HG02642 (cell line): ENCODE measurements at regions not wholly inside any gene's neighbourhood (a gene's known extent, or its start where the extent isn't known, plus 50 kb on each side); places are given as distances from the start of the nearest gene placed in this dataset.

Experiments used
- ATAC-seq: cut with Tn5 transposase; IDR thresholded peaks from one replicate; pipeline ENCODE4 v1.9.1; 2021; ENCODE audit warnings: mild to moderate bottlenecking; ENCODE audit not compliant: unreplicated experiment, poor library complexity

DNA sequence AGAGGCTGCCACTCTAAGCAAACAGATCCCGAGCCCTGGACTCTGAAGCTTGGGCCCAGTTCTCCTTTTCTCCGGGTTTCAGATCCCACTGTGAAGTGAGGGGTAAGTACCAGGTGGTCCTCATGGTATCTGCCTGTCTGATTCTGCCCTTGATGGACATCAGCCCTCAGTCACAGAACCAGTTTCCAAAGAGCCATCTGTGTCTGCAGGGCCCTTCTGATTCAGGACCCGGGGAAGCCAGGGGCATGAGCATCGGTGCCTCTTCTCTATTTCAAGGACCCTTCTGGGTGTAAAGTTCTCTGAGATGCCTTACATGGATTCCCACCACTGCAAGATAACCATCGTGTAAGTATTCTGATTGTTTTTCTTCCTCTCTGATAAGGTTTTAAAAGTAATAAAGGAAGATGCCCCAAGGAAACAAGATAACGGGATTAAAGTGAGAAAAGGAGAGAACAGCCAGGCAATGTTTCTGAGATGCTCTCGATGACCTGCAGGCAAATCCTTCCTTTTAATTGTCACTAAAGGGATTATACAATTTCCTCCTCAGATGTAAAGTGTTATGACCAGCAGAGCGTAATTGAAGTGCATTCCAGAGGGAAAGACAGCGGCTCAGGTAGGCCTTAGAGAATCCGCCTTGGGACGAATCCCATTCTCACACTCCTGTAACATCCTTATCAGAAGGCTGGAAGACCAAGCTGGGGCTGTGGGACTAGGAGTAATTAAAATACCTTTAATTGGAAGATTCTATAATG is 924.3 kb downstream of the TBC1D22A start:
- ATAC-seq: no peak

GRCh38 chr22:47681411-47682165 is 919.1 kb downstream of the TBC1D22A start:
- ATAC-seq: no peak

DNA sequence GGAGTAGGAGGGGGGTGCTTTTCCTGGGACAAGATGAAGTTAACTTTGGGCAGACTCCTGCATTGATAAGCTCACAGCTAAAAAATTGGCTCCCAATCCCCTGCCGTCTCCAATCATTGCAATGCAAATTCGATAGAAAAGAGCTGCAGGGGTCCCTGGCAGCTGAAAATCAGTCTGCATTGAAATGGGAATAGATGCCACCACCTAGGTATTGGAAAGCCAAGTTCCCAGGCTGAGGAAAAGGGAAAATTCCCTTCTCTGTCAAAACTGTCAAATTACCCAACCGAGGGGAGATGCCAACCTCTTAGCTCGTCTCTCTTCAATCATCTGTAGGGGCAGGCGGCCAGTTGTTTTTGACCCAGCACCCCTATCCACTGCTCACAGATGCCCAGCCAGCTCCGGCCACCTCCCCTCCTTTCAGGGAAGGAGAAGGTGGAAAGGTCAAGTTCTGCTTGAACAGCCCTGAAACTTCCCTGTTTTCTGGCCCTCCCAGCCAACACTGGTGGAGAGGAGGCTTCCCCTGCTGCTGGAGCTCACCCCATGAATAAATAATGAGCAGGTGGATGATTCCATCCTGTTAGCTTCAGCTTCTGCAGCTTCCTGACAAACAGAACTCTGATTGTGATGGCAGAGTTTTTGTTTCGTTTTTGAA is 916.3 kb downstream of the TBC1D22A start:
- no peak for ATAC-seq

GRCh38 chr22:47678048-47678447 is 915.6 kb downstream of the TBC1D22A start:
- ATAC-seq: no peak

- no peak for ATAC-seq
Measured at GRCh38 chr22:47676685-47677084, 914.2 kb downstream of the TBC1D22A start.

DNA sequence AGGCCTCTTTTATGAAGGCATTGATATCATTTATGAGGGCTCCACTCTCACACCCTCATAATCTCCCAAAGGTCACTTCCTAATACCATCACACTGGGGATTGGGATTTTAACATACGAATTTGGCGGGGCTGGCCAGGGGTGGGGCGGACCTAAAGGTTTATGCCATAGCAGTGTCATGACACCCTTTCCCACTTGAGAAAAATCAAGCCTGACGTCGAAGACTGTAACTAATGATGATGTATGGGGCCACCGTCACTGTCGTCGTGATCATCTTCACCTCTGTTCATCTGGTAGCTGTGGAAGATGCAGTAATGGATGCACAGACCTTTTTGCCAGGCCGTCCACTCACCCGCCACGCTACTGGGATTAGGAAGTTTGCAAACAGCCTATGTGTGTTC is 912.1 kb downstream of the TBC1D22A start:
- ATAC-seq: no peak

DNA sequence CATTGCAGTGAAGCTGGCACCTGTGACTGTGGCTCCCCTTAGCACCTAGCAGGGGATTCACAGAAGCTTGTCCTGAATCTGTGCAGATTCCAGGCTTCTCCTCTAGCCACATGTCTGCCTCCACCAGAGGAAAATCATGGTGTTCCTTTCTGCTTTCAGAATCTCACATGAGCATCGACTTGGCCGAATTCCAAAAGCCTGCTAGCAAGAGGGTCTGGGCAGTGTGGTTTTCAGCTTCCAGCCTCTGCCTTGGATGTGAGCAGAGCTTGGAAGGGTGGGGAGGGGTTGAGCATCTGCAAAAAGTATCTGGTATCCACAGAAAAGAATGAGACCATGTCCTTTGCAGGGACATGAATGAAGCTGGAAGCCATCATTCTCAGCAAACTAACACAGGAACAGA is 911.1 kb downstream of the TBC1D22A start:
- ATAC-seq: no peak

- no peak for ATAC-seq
Measured at GRCh38 chr22:47672526-47672925, 910.1 kb downstream of the TBC1D22A start.

GRCh38 chr22:47665151-47665550 is 902.7 kb downstream of the TBC1D22A start:
- ATAC-seq: no peak

DNA sequence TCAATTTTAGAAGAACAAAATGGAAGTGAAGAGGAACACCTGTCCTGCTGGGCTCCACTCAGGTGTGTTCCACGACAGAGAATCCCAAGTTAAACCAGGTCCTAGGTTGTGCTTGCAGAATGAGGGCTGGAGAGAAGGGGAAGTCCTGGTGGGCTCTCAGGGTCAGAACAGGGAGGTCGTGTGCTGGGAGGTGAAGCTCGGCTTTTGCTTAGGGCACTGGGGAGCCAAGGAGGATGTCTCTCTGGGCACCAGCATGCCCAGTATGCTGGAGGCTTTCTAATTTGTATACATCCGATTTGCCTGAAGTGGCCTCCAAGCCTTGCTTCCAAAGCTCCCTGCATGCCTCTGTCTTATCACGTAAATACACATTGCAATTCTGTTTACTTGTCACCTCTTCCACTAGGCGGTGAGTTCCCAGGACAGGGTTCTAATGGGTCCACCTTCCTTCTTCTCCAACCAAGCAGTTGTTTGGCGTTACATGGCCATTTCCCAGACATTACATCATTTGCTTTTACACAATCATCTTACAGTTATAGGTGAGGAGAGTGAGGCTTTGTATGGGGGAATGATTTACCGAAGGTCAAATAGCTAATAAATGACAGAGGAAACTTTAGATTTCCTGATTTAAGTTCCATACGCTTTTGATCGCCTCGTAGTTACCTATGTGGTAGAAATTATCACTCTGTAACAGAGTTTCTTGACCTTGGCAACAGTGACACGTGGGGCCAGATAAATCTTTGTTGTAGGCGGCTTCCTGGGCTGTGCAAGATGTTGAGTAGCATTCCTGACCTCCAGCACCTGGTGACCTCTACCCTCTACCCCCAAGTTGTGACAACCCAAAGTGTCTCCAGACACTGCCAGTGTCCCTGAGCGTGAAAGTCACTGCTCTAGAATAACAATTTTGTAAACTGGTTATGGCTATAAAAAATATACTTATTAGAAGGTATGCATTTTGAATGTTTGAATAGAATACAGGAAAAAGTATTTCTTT is 901.5 kb downstream of the TBC1D22A start:
- ATAC-seq: no peak

DNA sequence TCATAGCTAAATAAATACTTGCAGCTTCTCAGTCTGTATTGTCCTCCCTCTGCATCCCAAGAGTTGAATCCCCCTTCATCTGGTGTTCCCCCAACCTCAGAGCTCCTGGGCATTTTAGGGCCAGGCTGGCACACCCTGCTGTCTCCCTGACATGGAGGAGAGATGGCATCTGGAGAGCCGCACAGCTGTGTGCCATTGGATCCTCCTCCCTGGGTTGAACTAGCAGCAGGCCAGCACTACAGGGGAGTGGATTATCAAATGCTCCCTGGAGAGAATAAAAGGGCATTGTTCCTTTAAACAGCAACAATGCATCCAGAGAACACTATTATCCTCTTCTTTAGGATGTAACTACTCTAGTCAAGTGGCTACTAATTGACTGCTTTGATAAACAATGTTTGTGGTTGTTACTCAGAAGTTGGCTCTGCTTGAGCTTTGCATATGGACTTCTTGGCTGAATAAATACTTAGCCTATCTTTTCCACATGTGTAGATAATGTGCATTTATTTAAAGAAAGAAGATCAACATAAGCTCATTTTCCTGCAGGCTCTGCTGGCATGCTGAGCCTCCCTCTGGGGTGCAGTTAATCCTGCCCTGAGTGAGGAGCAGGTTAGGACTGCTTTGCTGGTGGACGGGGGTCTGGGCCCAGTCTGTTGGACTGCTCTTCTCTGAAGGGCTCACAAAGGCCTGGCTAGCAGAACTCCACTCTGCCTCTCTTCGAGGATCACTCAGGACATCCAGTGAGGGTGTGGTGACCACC is 897.2 kb downstream of the TBC1D22A start:
- ATAC-seq: no peak

- ATAC-seq: no peak
Measured at GRCh38 chr22:47658182-47658581, 895.7 kb downstream of the TBC1D22A start.

DNA sequence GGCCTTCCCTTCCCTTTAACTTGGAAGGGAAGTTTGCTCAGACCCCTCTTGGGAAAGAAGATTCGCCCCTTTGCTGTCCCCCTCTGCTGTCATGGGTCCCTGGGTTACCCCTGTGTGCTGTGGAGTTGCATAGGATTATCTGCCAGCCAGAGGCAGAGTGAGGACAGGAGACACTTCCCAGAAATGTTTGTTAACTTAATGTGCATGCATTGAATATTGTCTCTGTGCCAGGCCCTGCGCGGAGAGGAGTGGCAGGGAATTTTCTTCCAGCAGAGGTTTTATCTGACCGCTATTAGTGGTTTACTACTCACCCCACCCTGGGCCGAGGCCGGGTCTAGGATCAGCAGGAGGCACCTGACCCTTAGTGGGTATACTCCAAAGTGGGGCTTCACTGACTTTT is 894.8 kb downstream of the TBC1D22A start:
- no peak for ATAC-seq

DNA sequence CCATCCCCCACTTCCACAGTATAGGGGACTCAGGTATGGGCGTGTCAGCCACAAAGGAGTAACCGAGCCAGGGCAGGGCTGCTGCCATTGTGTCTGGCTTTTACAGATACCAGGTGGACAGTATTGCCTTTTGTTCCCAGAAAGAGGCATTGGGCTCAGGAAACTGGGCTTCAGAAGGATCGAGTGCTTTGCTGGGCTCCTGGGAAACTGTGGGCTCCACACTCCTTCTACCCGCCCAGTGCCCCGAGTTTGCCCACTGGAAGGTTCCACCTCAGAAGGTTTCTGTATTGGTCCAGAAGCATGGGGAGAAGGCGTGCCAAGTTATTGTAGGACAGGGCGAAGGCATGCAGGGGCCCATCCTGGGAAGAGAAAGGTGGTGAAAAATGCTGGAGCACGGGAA is 894.4 kb downstream of the TBC1D22A start:
- ATAC-seq: no peak

- ATAC-seq: no peak
Measured at GRCh38 chr22:47655930-47656329, 893.5 kb downstream of the TBC1D22A start.

- ATAC-seq: no peak
Measured at GRCh38 chr22:47654922-47655491, 892.6 kb downstream of the TBC1D22A start.

- no peak for ATAC-seq
Measured at GRCh38 chr22:47653921-47654320, 891.5 kb downstream of the TBC1D22A start.

- no peak for ATAC-seq
Measured at GRCh38 chr22:47651216-47651987, 889.0 kb downstream of the TBC1D22A start.
